Stimulated activated CD4-positive, alpha-beta T cell treated with anti-CD3 and anti-CD28 coated beads, Interleukin-1b, Interleukin-23, amount 100 ng/mL, for 24 hours (primary cell): ENCODE measurements at regions not wholly inside any gene's neighbourhood (a gene's known extent, or its start where the extent isn't known, plus 50 kb on each side); places are given as distances from the start of the nearest gene placed in this dataset.

Experiments
- DNase-seq, 4 experiments: peaks; one replicate each; pipeline ENCODE4 v3.0.0-alpha.2; 2020; ENCODE audit warnings: low read depth in 4 of 4, low spot score in 1 of 4

DNA sequence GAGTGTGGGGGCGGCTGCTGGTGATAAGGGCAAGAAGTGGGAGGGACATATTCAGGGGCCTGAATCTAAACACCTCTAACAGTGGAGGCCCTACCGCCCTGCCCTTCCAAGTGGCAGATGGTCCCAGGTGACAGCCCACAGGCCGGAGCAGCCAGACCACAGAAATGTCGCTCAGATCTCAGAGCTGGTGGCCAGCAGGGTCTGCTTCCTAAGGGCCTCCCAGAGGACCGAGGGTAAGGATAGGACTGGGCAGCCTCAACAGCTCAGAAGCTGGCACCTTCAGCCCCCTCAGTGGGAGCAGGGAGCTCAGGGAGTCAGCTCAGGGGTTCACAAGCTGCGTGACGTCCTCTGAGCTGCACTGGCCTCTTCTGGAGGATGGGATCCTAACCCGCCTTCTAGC lies 201.8 kb upstream of the ZC3H12A start:
- no peak for DNase-seq

- DNase-seq, result no peak
These were observed 199.9 kb upstream of the ZC3H12A start for GRCh38 chr1:37274486-37274885.

DNA sequence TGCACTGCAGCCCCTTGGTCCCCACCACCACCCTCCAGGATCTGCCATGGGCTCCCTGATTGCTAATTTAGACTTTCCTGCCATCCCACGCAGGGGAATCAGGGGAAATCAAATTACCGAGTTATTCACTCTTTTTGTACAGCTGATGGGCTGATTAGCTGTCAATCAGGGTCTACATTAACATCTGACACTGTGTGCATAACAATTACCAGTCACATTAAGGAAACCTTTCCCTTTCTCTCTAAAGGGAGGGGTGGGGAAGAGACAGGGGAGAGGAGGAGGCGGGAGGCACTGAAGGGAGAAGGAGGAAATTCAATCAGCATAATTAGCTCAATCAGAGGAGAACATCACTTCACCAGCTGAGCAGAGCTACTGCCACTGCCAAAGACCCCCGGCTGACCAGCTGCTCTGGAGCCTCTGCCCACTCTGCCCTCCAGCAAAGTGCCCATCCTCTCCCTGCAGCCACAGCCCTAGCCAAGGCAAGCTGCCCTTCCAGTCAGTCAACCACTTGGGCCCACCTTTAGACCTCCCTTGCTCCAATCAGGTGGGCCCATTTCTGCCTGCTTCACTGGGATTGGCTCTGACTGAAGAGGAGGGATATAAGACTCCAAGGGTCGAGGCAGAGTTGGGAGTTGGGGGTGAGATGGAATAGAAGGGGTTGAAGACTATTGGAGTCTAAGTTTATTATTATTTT lies 199.3 kb upstream of the ZC3H12A start:
- no peak for DNase-seq

GRCh38 chr1:37277366-37277765 lies 197.0 kb upstream of the ZC3H12A start:
- no peak for DNase-seq

- no peak for DNase-seq
These were observed 193.0 kb upstream of the ZC3H12A start for GRCh38 chr1:37281354-37281753.

GRCh38 chr1:37282764-37283163 lies 191.6 kb upstream of the ZC3H12A start:
- no peak for DNase-seq

DNA sequence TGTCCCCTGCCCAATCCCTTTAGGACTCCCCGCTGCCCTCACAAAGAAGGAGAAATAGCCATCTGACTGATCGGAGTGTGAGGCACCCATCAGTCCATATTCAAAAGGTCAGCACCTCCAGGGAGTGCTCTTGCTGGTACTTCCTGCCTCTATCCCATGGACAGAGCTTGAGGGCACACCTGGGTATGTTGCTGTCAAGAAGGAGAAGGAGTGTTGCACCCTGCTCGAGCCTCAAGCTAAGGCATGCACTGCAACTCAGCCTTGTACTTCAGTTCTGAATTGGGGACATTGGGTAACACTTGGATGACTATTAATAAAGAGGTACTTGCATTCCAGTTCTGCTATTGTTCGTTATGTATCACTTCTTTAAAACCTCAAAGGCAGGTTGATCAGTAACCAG lies 190.3 kb upstream of the ZC3H12A start:
- no peak for DNase-seq

DNA sequence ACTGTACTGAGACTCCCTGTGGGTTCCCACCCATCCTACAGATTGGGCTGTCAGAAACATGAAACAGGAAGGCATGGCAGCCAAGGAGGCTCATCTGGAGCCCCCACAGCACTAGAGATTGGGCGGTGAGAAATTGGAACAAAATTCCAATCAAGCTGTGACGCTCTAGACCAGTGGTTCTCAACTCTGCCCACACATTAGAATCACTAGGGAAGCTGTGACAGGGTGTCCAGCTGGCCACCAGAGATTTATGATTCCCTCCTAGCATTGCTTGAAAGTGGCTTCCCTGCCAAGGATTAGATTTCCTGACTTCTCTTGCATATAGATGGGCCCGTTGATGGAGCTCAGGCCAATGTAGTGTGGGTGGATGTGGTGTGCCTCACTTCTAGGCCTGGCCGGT lies 187.5 kb upstream of the ZC3H12A start:
- DNase-seq, result no peak

DNA sequence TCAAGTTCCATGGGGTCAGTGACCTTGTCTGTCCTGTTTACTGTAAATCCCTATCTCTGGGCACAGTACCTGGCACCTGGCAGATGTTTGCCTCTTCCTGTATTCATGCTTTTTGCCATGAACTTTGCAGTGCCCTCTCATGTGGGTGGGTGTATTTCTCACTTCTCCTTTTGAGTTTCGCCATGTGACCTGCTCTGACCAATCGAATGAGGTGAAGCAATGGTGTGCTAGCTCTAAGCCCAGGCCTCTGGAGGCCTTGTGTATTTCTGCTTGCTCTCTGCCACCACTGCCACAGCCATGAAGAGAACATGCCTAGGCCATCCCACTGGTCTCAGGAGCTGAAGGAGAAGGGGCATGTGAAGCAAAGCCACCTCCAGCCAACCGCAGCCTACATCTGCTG lies 185.5 kb upstream of the ZC3H12A start:
- no peak for DNase-seq

- DNase-seq, result no peak
These were observed 183.7 kb upstream of the ZC3H12A start for GRCh38 chr1:37290718-37291117.

DNA sequence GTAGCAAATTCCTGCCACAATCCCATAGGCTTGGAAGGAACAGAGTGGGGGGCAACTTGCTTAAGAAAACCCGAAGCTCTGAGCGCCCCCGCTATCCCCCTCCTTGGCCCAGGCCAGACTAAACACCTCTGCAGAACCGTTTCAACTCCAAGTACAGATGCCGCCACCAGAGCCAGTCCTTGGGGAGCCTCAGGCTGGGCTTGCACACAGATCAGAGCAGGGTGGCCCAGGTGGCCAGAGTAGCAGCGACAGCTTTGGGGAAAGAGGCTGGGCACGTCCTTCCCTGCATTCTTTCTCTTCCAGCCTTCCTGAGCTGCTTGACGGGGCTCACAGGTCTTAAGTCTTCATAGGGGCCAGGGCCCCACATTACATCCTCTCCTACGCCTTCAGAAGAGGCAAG lies 181.6 kb upstream of the ZC3H12A start:
- DNase-seq, result no peak

- DNase-seq, result no peak
These were observed 180.3 kb upstream of the ZC3H12A start for GRCh38 chr1:37294096-37294495.

DNA sequence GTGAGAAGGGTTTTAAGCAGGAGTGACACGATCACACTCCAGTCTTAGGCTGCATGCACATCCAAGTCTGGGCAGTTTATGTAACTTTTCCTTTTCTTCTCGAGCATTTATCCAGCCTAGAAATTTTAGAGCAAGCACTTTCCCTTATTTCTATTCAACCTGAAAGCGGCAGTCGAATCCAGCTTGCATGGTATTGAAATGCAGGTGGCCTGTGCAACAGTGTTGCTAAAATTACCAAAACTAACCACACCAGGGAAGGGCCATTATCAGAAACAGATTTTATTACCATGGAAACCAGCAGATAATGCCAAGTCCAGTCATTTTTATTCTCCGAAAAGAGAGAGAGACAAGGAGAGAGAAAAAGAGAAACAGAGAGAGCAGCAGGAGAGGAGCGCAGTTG lies 179.9 kb upstream of the ZC3H12A start:
- DNase-seq, result no peak

- no peak for DNase-seq
These were observed 175.6 kb upstream of the ZC3H12A start for GRCh38 chr1:37298769-37299168.

GRCh38 chr1:37299216-37299615 lies 175.2 kb upstream of the ZC3H12A start:
- DNase-seq, result no peak

- DNase-seq, result no peak
These were observed 170.4 kb upstream of the ZC3H12A start for GRCh38 chr1:37303884-37304574.

- DNase-seq, result no peak
These were observed 169.3 kb upstream of the ZC3H12A start for GRCh38 chr1:37305108-37305507.

GRCh38 chr1:37305841-37306240 lies 168.5 kb upstream of the ZC3H12A start:
- DNase-seq, result no peak

GRCh38 chr1:37306461-37306860 lies 167.9 kb upstream of the ZC3H12A start:
- DNase-seq, result no peak

DNA sequence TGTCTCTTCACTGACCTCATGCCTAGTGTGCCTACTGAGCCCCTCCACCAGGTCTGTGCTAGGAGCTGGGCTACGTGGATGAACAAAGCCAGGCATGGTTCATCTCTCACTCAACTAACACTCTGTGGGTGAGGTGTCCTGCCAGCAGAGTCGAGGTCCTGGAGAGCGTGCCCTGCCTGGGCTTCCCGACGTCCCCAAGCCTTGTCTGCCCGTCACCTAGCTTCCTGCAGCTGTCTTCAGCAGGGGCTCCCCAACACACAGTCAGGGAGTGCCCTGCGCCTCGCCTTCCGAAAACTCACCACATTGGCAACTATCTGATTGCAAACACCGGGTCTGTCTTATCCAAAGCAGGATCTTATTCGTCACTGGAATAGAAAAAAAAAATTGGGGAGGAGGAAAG lies 167.5 kb upstream of the ZC3H12A start:
- no peak for DNase-seq

- no peak for DNase-seq
These were observed 166.1 kb upstream of the ZC3H12A start for GRCh38 chr1:37308031-37308960.

DNA sequence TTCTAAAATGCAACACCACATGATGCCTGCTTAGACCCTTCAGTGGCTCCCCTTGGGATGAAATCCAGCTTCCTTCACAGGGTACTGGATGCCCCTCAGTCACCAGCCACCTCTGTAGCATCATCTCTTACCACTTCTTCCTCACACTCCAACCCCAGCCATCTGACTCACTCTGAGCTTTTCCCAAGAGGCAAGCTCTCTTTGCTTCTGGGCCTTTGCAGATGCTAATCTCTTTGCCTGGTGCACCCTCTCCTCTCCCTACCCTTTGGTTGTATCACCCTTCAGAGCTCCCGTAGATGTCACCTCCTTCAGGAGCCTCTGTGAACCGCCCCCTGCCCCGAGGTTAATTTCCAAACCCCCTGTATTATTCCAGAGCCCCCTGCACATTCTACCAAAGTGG lies 164.8 kb upstream of the ZC3H12A start:
- DNase-seq, result no peak
